ENCODE measurements at regions not wholly inside any gene's neighbourhood (a gene's known extent, or its start where the extent isn't known, plus 50 kb on each side); places are given as distances from the start of the nearest gene placed in this dataset.

GRCh38 chr14:82704218-82704617 lies 1170.6 kb upstream of the SEL1L start:
- TF ChIP-seq POLR2AphosphoS5 (IDR thresholded peaks at IDR 0.05) (no peak), EP300 (IDR thresholded peaks at IDR 0.05) (no peak), POLR2A (IDR thresholded peaks at IDR 0.05) (no peak), CTCF (IDR thresholded peaks at IDR 0.05) (no peak)
- H3K27ac ChIP-seq = no peak overlapping the region
- H3K4me1 ChIP-seq = no peaks in the 10 kb centered on the region
- ATAC-seq (ENCODE audit: low FRiP score in 2 of 2) = no peak
- H3K27me3 ChIP-seq = no peaks in the 10 kb centered on the region
- H3K36me3 ChIP-seq = no peaks in the 10 kb centered on the region
- no peak for DNase-seq
- WGBS, 2 donors = 60 to 70% methylated on average over 4 of the region's 4 CpGs
- no peaks in the 10 kb centered on the region for H3K9me3 ChIP-seq
- no peak overlapping the region for H3K4me3 ChIP-seq

- Histone ChIP-seq H3K4me3 (no peak overlapping the region), H3K36me3 (no peaks in the 10 kb centered on the region), H3K4me1 (no peaks in the 10 kb centered on the region), H3K27me3 (no peaks in the 10 kb centered on the region), H3K27ac (no peak overlapping the region), H3K9me3 (no peaks in the 10 kb centered on the region)
- WGBS, 2 donors = 32 to 36% methylated on average over 4 of the region's 4 CpGs
- DNase-seq = peak in 1 of 2 donors; percentile 63
- peak; percentile 55 to 69 for ATAC-seq (ENCODE audit: low FRiP score in 2 of 2)
- no peak for TF ChIP-seq POLR2AphosphoS5 (IDR thresholded peaks at IDR 0.05)
- no peak for TF ChIP-seq EP300 (IDR thresholded peaks at IDR 0.05)
- TF ChIP-seq POLR2A (IDR thresholded peaks at IDR 0.05) = no peak
- TF ChIP-seq CTCF (IDR thresholded peaks at IDR 0.05) = peak in 5 of 6 experiments; percentile 43 to 70 (median 57)
These were observed 1176.7 kb upstream of the SEL1L start for GRCh38 chr14:82710267-82710841.

- Histone ChIP-seq H3K36me3 (no peaks in the 10 kb centered on the region), H3K4me3 (no peak overlapping the region), H3K27me3 (no peaks in the 10 kb centered on the region), H3K9me3 (no peaks in the 10 kb centered on the region), H3K27ac (no peak overlapping the region), H3K4me1 (peaks cover 0 to 6% (median 0%) of the 10 kb centered on the region in 4 donors)
- DNase-seq (no peak), ATAC-seq (ENCODE audit: low FRiP score in 2 of 2) (peak in 1 of 2 donors; percentile 58)
- TF ChIP-seq POLR2AphosphoS5 (IDR thresholded peaks at IDR 0.05) (no peak), CTCF (IDR thresholded peaks at IDR 0.05) (no peak), EP300 (IDR thresholded peaks at IDR 0.05) (no peak), POLR2A (IDR thresholded peaks at IDR 0.05) (no peak)
- WGBS, 2 donors = 69 to 71% methylated on average over 4 of the region's 4 CpGs
These were observed 1186.0 kb upstream of the SEL1L start for GRCh38 chr14:82719617-82720016.

GRCh38 chr14:82720431-82720830 lies 1186.8 kb upstream of the SEL1L start:
- no peak for DNase-seq
- Histone ChIP-seq H3K27me3 (no peaks in the 10 kb centered on the region), H3K36me3 (no peaks in the 10 kb centered on the region), H3K9me3 (no peaks in the 10 kb centered on the region), H3K27ac (no peak overlapping the region), H3K4me3 (no peak overlapping the region), H3K4me1 (peaks cover 0 to 6% (median 0%) of the 10 kb centered on the region in 4 donors)
- no peak for ATAC-seq (ENCODE audit: low FRiP score in 2 of 2)
- no peak for TF ChIP-seq POLR2A (IDR thresholded peaks at IDR 0.05)
- 67 to 86% methylated on average over 3 of the region's 3 CpGs for WGBS, 2 donors

GRCh38 chr14:82720946-82721345 lies 1187.3 kb upstream of the SEL1L start:
- H3K4me1 ChIP-seq = peaks cover 0 to 6% (median 0%) of the 10 kb centered on the region in 4 donors
- no peaks in the 10 kb centered on the region for H3K9me3 ChIP-seq
- no peaks in the 10 kb centered on the region for H3K36me3 ChIP-seq
- ATAC-seq (ENCODE audit: low FRiP score in 2 of 2) (peak in 1 of 2 donors; percentile 45), DNase-seq (peak in 1 of 2 donors; percentile 25)
- TF ChIP-seq CTCF (IDR thresholded peaks at IDR 0.05) (no peak), EP300 (IDR thresholded peaks at IDR 0.05) (no peak), POLR2A (IDR thresholded peaks at IDR 0.05) (no peak), POLR2AphosphoS5 (IDR thresholded peaks at IDR 0.05) (no peak)
- no peak overlapping the region for H3K27ac ChIP-seq
- no peak overlapping the region for H3K4me3 ChIP-seq
- no peaks in the 10 kb centered on the region for H3K27me3 ChIP-seq
- 46 to 59% methylated on average over 5 of the region's 5 CpGs for WGBS, 2 donors

Data from upper lobe of left lung (tissue), 6 donors.